K562 (cell line): ENCODE measurements at regions not wholly inside any gene's neighbourhood (a gene's known extent, or its start where the extent isn't known, plus 50 kb on each side); places are given as distances from the start of the nearest gene placed in this dataset.

ENCODE experiments used
- ATAC-seq: fragments of 200-7000 bp; cut with Tn5 transposase; 3 replicates; pipeline ENCODE4 v1.9.1; 2020; ENCODE audit warnings: moderate library complexity
- BruUV-seq: library from RNA; stranded (reverse); fragments of 400-500 nt; replicated peaks from 2 replicates; lab custom pipeline; 2021; lab: Mats Ljungman, UMichigan
- CTCF ChIA-PET: fragments of 300-600 bp; formaldehyde crosslinking; extraction: SDS; loops from one replicate; lab custom pipeline; 2021; ENCODE audit warnings: low intra/inter-chr PET ratio; lab: Yijun Ruan, JAX
- POLR2A ChIA-PET: fragments of 300-600, 350-650 bp; sonication (Branson Sonifier 250); formaldehyde crosslinking; extraction: SDS; loops from one replicate; lab custom pipeline; 2021; ENCODE audit warnings: antibody characterized with exemption, inconsistent platforms; lab: Yijun Ruan, JAX
- DNase-seq, 4 experiments: peaks; one replicate each; pipeline versions ENCODE4 v3.0.0 to v3.0.0-alpha.2; 2011 to 2018; ENCODE audit warnings: low spot score in 3 of 4, mixed read lengths in 3 of 4; ENCODE audit errors: extremely low read depth in 1 of 4
- FAIRE-seq: peaks from 2 replicates; lab custom pipeline; 2011; peaks lifted over from hg19 to GRCh38; lab: Jason Lieb, UNC
- H2AFZ ChIP-seq: 2 replicates; pipeline ENCODE4 v1.6.0; 2011; ENCODE audit warnings: low read depth, low read length, control low read depth, inconsistent platforms
- H3K27ac ChIP-seq: fragments of 200-600 bp; 3 replicates; pipeline ENCODE4 v1.8.0; 2011; ENCODE audit warnings: low read depth, mild to moderate bottlenecking, control low read depth, inconsistent platforms, low read length, moderate library complexity, mixed read lengths; ENCODE audit errors: extremely low read depth
- H3K27me3 ChIP-seq, 2 experiments: fragments of 300-600 bp in 1 of 2; 2 replicates in 1 of 2; 3 replicates in 1 of 2; pipeline versions ENCODE4 v1.6.0 to v1.8.0; 2011; ENCODE audit warnings: inconsistent platforms in 2 of 2, low read length in 2 of 2, mild to moderate bottlenecking in 1 of 2, mixed read lengths in 1 of 2, moderate library complexity in 1 of 2; ENCODE audit not compliant: control insufficient read depth in 2 of 2, insufficient read depth in 2 of 2
- H3K36me3 ChIP-seq: fragments of 300-600 bp; 3 replicates; pipeline ENCODE4 v1.8.0; 2011; ENCODE audit warnings: mild to moderate bottlenecking, low read length, inconsistent platforms; ENCODE audit not compliant: control insufficient read depth, insufficient read depth
- H3K4me1 ChIP-seq, 2 experiments: fragments of 200-600 bp in 1 of 2; replicated peaks in 1 of 2; 2 replicates in 1 of 2; 3 replicates in 1 of 2; pipeline versions ENCODE4 v1.5.1 to v1.8.0; 2011; ENCODE audit warnings: inconsistent platforms in 2 of 2, low read length in 2 of 2, mild to moderate bottlenecking in 1 of 2, mixed read lengths in 1 of 2, moderate library complexity in 1 of 2; ENCODE audit not compliant: control insufficient read depth in 2 of 2, insufficient read depth in 2 of 2
- H3K4me2 ChIP-seq: 2 replicates; pipeline ENCODE4 v1.6.1; 2011; ENCODE audit warnings: low read length, control low read depth, inconsistent platforms, mixed read lengths; ENCODE audit not compliant: insufficient read depth
- H3K4me3 ChIP-seq: fragments of 200-600 bp; sonication (generic), shearing (Covaris generic); 2 replicates; pipeline ENCODE4 v1.5.1; 2016; ENCODE audit warnings: control low read depth, inconsistent platforms
- H3K79me2 ChIP-seq: fragments of 200-600 bp; 3 replicates; pipeline ENCODE4 v1.8.0; 2011; ENCODE audit warnings: low read length, inconsistent platforms; ENCODE audit not compliant: control insufficient read depth, insufficient read depth
- H3K9ac ChIP-seq, 2 experiments: 2 replicates each; pipeline versions ENCODE4 v1.6.0 to v1.6.1; 2011; ENCODE audit warnings: low read depth in 2 of 2, low read length in 2 of 2, control low read depth in 1 of 2, inconsistent platforms in 1 of 2, mild to moderate bottlenecking in 1 of 2, mixed read lengths in 1 of 2; ENCODE audit not compliant: insufficient read depth in 1 of 2
- H3K9me1 ChIP-seq: one replicate; pipeline ENCODE4 v1.6.0; 2011; ENCODE audit warnings: inconsistent platforms, mild to moderate bottlenecking, low read length, moderate library complexity; ENCODE audit not compliant: control insufficient read depth, insufficient read depth
- H3K9me3 ChIP-seq: replicated peaks from 2 replicates; pipeline ENCODE4 v1.5.1; 2011; ENCODE audit warnings: low read depth, low read length, inconsistent platforms; ENCODE audit not compliant: control insufficient read depth, insufficient read depth
- H4K20me1 ChIP-seq: replicated peaks from 2 replicates; pipeline ENCODE4 v1.6.1; 2011; ENCODE audit warnings: low read length, inconsistent platforms, mixed read lengths; ENCODE audit not compliant: control insufficient read depth, insufficient read depth
- GTF2E2 ChIP-seq: fragments of 200-800 bp; sonication (Bioruptor generic); IDR thresholded peaks from 2 replicates; pipeline ENCODE4 v1.6.1; 2016; ENCODE audit warnings: missing genetic modification characterization, missing compliant biosample characterization
- KHSRP ChIP-seq: fragments of 450-650 bp; IDR thresholded peaks from 2 replicates; pipeline ENCODE4 v1.6.1; 2017
- NFIC ChIP-seq: fragments of 450-650 bp; IDR thresholded peaks from 2 replicates; pipeline ENCODE4 v1.6.1; 2017; ENCODE audit warnings: mild to moderate bottlenecking, inconsistent platforms
- WGBS: fragments of 100-300 bp; shearing (Covaris generic); methylation state at CpG from one replicate; pipeline ENCODE4 v1.1.6; 2016; ENCODE audit warnings: low coverage, mixed read lengths; ENCODE audit not compliant: insufficient coverage; ENCODE audit errors: missing lambda C conversion rate; 5-methylcytosine and 5-hydroxymethylcytosine counted together
- in situ Hi-C: fragments of 300-500 bp; cut with MboI; formaldehyde crosslinking; loops from 4 replicates; pipeline ENCODE4 v1.15.0; 2018; ENCODE audit warnings: inconsistent platforms, mixed read lengths
- intact Hi-C: fragments of 100-400 bp; cut with micrococcal nuclease; formaldehyde crosslinking; loops from 2 replicates; pipeline ENCODE4 v1.14.2; 2022
- TF ChIP-seq, protein P1 (sequence below): sonication (generic); formaldehyde crosslinking; IDR thresholded peaks from 2 replicates; pipeline ENCODE4 v1.8.1; 2022; ENCODE audit warnings: missing genetic modification reagents

DNA sequence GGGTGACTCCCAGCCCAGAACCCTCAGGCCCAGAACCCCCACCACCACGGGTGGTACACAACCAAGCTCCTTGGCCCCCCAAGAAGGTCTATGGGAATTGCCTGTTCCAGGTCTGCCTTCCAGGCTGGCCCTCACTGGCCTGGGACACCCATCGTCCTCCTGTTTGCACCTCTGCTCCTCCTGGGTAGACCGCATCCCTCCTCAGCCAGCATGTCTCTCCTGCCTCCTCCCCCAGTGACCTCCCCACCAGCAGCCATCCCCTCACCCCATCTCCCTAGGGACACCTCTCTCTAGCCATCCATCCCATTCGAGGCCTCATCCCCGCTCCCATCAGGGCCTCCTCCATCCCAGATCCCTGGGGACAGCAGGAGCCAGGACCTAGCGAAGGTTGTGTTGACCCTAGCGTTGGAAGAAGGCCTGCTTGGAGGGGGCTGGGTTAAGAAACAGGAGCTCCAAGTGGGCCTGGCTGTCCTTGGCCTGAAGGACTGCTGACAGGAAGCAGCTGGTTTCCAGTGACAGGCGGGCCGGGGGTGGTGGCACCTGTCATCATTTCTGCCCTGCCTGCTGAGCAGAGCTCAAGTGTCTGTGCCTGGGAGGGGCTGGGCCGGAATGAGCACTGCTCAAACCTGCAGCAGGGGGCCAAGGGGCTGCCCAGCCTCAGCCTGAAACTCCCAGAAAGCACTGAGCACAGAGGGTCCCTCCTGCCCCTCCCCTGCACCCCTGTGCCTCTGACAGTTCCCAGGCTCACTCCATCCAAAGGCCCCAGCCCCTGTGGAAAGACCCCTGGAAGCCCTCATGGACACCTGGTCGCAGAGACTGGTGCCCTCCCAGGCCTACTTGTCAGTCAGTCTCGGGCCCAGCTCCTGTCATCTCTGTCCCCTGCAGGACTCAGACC lies 96.0 kb upstream of the OTOS start (continued):
- no peak for TF ChIP-seq KHSRP

DNA sequence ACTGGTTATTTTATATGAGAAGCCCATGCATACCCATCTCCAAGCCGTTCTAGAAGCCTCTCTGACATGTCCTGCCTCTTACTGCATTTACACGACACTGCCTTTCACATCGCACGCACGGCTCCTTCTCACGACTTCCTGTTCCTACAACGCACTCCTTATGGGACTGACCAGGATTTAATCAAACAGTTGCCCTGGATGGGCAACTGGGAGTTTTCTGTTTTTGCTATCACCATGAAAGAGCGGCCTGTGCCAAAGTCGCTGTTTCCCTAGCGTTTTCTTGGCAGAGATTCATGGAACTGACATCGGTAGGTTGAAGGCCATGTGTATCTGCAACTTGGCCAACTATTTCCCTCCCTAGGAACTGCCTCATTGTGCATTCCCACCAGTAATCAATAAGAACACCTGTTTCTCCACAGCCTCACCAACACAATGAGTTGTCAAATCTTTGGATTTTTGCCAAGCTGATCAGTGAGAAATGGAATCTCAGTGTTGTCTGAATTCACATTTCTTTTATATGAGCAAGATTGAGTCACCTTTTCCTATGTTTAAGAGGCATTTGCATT lies 97.2 kb upstream of the OTOS start:
- no peak for FAIRE-seq
- Histone ChIP-seq H3K36me3 (no peaks in the 10 kb centered on the region), H3K9me3 (no peaks in the 10 kb centered on the region), H2AFZ (0 out of 2 replicates have a peak overlapping the region, but pooled peaks have one; percentile 32), H3K79me2 (no peaks in the 10 kb centered on the region), H3K4me2 (no peak overlapping the region), H3K27me3 (no peaks in the 10 kb centered on the region; a peak in 1 of 5 replicates), H3K9me1 (no peaks in the 10 kb centered on the region), H4K20me1 (no peaks in the 10 kb centered on the region), H3K4me3 (no peak overlapping the region)
- peak in 2 of 4 experiments; percentile 21 to 24 for DNase-seq
- BruUV-seq = no TSS peak
- intact Hi-C loops (no loop called here), in situ Hi-C loops (no loop called here)
- POLR2A ChIA-PET = no interaction called here
- no peak for ATAC-seq
- CTCF ChIA-PET = no interaction called here
- TF ChIP-seq, protein P1, sequence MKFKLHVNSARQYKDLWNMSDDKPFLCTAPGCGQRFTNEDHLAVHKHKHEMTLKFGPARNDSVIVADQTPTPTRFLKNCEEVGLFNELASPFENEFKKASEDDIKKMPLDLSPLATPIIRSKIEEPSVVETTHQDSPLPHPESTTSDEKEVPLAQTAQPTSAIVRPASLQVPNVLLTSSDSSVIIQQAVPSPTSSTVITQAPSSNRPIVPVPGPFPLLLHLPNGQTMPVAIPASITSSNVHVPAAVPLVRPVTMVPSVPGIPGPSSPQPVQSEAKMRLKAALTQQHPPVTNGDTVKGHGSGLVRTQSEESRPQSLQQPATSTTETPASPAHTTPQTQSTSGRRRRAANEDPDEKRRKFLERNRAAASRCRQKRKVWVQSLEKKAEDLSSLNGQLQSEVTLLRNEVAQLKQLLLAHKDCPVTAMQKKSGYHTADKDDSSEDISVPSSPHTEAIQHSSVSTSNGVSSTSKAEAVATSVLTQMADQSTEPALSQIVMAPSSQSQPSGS (CRISPR knock-in tag) = no peak
- no peak for TF ChIP-seq GTF2E2 (tag)
- peak; percentile 17; the same call in 1 of the 2 replicates for TF ChIP-seq NFIC
- TF ChIP-seq, all 486 proteins: peak for 1
- no peak overlapping the region for H3K27ac ChIP-seq
- peaks cover 0 to 22% of the 10 kb centered on the region in 2 experiments; a peak in 4 of 5 replicates for H3K4me1 ChIP-seq
- no peak overlapping the region for H3K9ac ChIP-seq
- 9% methylated on average over 11 of the region's 11 CpGs for WGBS
